ENCODE measurements at regions not wholly inside any gene's neighbourhood (a gene's known extent, or its start where the extent isn't known, plus 50 kb on each side); places are given as distances from the start of the nearest gene placed in this dataset.

DNA sequence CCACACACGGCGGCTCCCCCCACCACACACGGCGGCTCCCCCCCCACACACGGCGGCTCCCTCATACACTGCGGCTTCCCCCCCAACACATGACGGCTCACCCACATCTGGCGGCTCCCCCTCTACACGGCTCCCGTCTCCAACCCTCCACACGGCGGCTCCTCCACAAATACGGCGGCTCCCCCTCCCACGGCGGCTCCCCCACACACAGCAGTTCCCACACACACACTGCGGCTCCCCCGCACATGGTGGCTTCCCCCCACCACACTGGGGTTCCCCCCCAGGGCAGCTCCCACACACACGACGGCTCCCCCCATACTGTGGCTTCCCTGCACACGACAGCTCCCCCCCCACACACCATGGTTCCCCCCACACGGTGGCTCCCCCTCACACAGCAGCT is 98.0 kb downstream of the TTLL2 start:
- TF ChIP-seq, protein P1, sequence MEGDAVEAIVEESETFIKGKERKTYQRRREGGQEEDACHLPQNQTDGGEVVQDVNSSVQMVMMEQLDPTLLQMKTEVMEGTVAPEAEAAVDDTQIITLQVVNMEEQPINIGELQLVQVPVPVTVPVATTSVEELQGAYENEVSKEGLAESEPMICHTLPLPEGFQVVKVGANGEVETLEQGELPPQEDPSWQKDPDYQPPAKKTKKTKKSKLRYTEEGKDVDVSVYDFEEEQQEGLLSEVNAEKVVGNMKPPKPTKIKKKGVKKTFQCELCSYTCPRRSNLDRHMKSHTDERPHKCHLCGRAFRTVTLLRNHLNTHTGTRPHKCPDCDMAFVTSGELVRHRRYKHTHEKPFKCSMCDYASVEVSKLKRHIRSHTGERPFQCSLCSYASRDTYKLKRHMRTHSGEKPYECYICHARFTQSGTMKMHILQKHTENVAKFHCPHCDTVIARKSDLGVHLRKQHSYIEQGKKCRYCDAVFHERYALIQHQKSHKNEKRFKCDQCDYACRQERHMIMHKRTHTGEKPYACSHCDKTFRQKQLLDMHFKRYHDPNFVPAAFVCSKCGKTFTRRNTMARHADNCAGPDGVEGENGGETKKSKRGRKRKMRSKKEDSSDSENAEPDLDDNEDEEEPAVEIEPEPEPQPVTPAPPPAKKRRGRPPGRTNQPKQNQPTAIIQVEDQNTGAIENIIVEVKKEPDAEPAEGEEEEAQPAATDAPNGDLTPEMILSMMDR (conservative IDR thresholded peaks at IDR 0.05): no peak
- no peak for TF ChIP-seq EZH2 (IDR thresholded peaks at IDR 0.05; ENCODE audit: low read depth)

All from PC-9 (cell line).